ENCODE measurements at regions not wholly inside any gene's neighbourhood (a gene's known extent, or its start where the extent isn't known, plus 50 kb on each side); places are given as distances from the start of the nearest gene placed in this dataset.

DNA sequence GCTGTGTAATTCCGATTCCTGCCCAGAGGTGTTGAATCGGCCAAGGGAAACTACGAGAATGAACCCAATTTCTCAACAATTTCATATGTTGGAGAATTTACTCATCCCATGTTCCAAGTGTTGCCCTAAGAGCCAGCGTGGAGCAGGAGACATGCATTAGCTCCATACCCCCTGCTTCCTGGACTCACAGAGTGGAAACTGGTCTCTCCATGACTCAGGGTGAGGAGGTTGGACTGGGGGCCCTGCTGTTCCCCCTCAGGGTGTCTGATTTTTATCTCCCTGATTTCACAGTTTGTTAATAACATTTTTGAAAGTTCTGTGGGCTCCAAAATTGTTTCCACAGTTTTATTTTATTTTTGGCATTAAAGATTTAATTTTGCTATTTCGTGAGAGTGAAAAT is 183.0 kb upstream of the SFRP2 start:
- TF ChIP-seq, protein P1, sequence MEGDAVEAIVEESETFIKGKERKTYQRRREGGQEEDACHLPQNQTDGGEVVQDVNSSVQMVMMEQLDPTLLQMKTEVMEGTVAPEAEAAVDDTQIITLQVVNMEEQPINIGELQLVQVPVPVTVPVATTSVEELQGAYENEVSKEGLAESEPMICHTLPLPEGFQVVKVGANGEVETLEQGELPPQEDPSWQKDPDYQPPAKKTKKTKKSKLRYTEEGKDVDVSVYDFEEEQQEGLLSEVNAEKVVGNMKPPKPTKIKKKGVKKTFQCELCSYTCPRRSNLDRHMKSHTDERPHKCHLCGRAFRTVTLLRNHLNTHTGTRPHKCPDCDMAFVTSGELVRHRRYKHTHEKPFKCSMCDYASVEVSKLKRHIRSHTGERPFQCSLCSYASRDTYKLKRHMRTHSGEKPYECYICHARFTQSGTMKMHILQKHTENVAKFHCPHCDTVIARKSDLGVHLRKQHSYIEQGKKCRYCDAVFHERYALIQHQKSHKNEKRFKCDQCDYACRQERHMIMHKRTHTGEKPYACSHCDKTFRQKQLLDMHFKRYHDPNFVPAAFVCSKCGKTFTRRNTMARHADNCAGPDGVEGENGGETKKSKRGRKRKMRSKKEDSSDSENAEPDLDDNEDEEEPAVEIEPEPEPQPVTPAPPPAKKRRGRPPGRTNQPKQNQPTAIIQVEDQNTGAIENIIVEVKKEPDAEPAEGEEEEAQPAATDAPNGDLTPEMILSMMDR (conservative IDR thresholded peaks at IDR 0.05; ENCODE audit: low read depth, low read length): no peak
- no peak for DNase-seq (ENCODE audit: low read depth)

DNA sequence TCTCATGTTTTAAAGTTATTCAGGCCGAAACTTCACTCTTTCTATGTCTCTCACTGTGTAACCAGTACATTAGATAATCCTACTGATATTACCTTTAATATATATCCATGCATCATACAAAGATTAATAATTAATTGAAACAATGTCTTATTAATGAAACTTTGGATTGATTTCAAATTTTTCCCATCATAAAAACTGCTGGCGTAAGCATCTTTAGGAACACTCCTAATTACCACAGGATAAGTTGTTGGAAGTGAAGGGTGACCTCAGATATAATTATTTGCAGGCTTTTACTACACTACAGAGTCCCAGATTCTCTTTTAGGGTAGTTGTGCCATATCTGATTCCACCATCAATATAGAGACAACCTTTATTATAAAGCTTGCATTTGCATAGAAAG is 181.3 kb upstream of the SFRP2 start:
- TF ChIP-seq, protein P1 (conservative IDR thresholded peaks at IDR 0.05; ENCODE audit: low read depth, low read length): no peak
- no peak for DNase-seq (ENCODE audit: low read depth)
- no peak overlapping the region for H3K4me3 ChIP-seq (ENCODE audit: low read length)

More for the DNA sequence above, 183.0 kb upstream of the SFRP2 start:
- H3K4me3 ChIP-seq (ENCODE audit: low read length): no peak overlapping the region

DNA sequence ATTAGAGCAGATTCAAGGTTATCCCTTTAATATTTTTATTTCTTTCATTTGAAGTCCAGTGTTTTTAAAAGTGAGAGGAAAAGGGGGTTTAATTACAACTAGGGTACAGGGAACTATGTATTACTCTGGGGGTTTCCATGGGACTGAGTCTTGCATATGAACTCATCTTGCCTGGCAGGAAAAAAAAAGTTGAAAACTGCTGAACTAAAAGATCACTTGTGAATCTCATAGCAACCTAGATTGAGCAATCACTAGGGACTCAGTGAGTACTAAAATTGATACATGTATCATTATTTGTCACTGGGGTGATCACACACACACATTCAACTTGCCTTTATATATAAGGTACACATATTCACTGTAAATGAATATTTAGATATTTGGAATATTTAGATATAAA is 180.7 kb upstream of the SFRP2 start:
- TF ChIP-seq, protein P1 (conservative IDR thresholded peaks at IDR 0.05; ENCODE audit: low read depth, low read length): no peak
- H3K4me3 ChIP-seq (ENCODE audit: low read length): no peak overlapping the region
- no peak for DNase-seq (ENCODE audit: low read depth)

DNA sequence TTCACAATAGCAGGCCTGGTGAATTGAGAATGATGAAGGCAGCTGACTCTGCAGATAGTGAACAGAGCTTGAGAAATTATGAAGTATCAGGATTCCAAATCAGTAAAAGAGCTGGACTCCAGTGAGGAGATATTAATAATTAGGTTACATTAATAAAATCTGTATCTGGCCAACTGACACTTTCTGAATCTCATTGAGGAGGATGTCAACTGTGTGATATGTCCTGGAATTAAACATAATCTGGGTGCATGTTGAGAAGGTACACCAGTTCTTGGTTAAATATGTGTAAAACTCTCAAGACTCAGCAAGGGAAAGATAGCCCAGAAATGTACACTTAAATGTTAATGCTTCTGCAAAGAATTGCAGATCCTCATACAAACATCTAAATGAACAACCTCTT is 177.8 kb upstream of the SFRP2 start:
- TF ChIP-seq, protein P1 (conservative IDR thresholded peaks at IDR 0.05; ENCODE audit: low read depth, low read length): no peak
- no peak overlapping the region for H3K4me3 ChIP-seq (ENCODE audit: low read length)
- no peak for DNase-seq (ENCODE audit: low read depth)

DNA sequence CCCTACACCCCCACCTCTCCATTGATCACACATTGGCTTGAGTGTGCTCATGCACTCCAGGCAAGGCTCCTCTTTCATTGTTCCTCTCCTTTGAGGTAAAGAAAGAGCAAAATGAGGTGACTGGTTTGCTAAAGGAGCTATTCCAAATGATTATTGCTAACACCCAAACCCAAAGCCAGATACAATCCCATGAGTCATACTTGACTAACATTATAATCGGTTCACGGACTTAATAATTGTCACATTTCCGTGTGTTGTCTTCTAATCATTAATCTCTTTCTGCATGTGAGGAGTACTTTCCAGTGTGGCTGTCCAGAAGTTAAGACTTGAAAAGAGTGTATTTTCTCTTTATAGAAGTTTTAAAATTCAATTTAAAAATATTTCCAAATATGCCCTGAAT is 174.3 kb upstream of the SFRP2 start:
- no peak overlapping the region for H3K4me3 ChIP-seq (ENCODE audit: low read length)
- TF ChIP-seq, protein P1 (conservative IDR thresholded peaks at IDR 0.05; ENCODE audit: low read depth, low read length): no peak
- peak; percentile 10 for DNase-seq (ENCODE audit: low read depth)

DNA sequence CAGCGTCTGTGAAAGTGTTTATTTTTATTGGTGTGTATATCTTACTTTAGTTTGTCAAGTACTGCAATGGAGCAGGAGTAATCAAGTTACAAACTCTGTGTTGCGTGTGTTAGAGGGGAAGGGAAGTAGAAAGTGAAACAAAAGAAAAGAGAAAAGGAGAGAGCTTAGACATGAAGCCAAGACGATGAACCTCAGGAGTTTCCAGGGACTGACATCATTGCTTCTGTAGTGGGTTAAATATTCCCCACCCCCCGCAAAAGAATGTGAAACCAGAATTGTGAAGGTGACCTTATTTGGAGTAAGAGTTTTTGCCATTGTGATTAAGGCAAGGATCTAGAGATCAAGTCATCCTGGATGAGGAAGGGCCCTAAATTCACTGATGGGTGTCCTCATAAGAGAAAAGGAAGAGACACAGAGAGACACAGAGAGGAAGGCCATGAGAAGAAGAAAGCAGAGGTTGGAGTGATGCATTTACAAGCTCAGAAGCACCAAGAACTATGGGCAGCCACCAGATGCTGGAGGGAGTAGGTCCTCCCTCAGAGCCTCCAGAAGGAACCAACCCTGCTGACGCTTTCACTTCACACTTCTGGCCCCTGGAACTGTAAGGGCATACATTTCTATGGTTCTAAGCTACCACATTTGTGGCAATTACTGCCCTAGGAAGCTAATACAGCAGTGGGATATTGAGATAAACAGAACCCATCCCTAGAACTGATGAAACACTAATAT is 173.6 kb upstream of the SFRP2 start:
- H3K4me3 ChIP-seq (ENCODE audit: low read length): no peak overlapping the region
- DNase-seq (ENCODE audit: low read depth): no peak
- TF ChIP-seq, protein P1 (conservative IDR thresholded peaks at IDR 0.05; ENCODE audit: low read depth, low read length): no peak

DNA sequence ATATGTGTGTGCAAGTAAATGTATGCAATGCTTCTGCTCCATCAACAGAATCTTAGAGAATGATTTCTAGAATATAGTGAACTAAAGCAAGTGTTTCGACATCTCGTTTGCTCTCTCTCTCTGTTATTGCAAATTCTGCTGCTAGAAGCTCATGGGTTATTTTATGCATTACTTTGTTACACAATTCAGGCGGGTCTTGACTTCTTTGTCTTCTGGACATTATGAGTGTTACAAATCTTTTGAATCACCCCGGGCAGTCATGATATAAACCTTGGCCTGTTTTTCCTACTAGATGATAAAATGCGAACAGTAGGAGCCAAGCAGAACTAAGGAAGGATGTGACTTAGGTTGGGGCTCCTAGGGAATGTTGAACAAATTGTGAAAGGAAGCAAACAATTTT is 166.4 kb upstream of the SFRP2 start:
- no peak overlapping the region for H3K4me3 ChIP-seq (ENCODE audit: low read length)
- TF ChIP-seq, protein P1 (conservative IDR thresholded peaks at IDR 0.05; ENCODE audit: low read depth, low read length): no peak
- DNase-seq (ENCODE audit: low read depth): no peak
